GM08714 (cell line): ENCODE measurements at regions not wholly inside any gene's neighbourhood (a gene's known extent, or its start where the extent isn't known, plus 50 kb on each side); places are given as distances from the start of the nearest gene placed in this dataset.
"Not testable (repeated sequence)": the region's sequence is repeated elsewhere in the genome, so short reads cannot be mapped to it uniquely, and the experiment has no call there.

Source experiments
- H3K4me3 ChIP-seq: fragments of 200-500 bp; sonication (Bioruptor generic); 2 replicates; pipeline ENCODE4 v1.5.1; 2014; ENCODE audit warnings: mild to moderate bottlenecking, low read length, inconsistent platforms
- ZNF274 ChIP-seq: IDR thresholded peaks from 2 replicates; pipeline ENCODE4 v1.6.1; 2012; ENCODE audit warnings: mild to moderate bottlenecking, low read depth, low read length

GRCh38 chr16:29314292-29314934 lies 92.1 kb downstream of the NPIPB11 start:
- no peak for TF ChIP-seq ZNF274
- no peak overlapping the region for H3K4me3 ChIP-seq

- H3K4me3 ChIP-seq: no peak overlapping the region
- TF ChIP-seq ZNF274: no peak
These were observed 92.9 kb downstream of the NPIPB11 start for GRCh38 chr16:29313559-29314048.

GRCh38 chr16:29312835-29313558 lies 93.5 kb downstream of the NPIPB11 start:
- no peak for TF ChIP-seq ZNF274
- no peak overlapping the region for H3K4me3 ChIP-seq

- not testable (repeated sequence) for H3K4me3 ChIP-seq
These were observed 94.2 kb downstream of the NPIPB11 start for GRCh38 chr16:29312345-29312675.

- H3K4me3 ChIP-seq: no peak overlapping the region
- TF ChIP-seq ZNF274: no peak
These were observed 94.8 kb downstream of the NPIPB11 start for GRCh38 chr16:29311461-29312344.

GRCh38 chr16:29310852-29311314 lies 95.6 kb downstream of the NPIPB11 start:
- no peak for TF ChIP-seq ZNF274
- no peak overlapping the region for H3K4me3 ChIP-seq

GRCh38 chr16:29310243-29310642 lies 96.3 kb downstream of the NPIPB11 start:
- not testable (repeated sequence) for H3K4me3 ChIP-seq

GRCh38 chr16:29309601-29310000 lies 96.9 kb downstream of the NPIPB11 start:
- not testable (repeated sequence) for H3K4me3 ChIP-seq

- TF ChIP-seq ZNF274: no peak
- H3K4me3 ChIP-seq: no peak overlapping the region
These were observed 97.6 kb downstream of the NPIPB11 start for GRCh38 chr16:29308644-29309546.

- TF ChIP-seq ZNF274: no peak
- H3K4me3 ChIP-seq: no peak overlapping the region
These were observed 98.7 kb downstream of the NPIPB11 start for GRCh38 chr16:29307598-29308507.

- no peak for TF ChIP-seq ZNF274
- no peak overlapping the region for H3K4me3 ChIP-seq
These were observed 99.4 kb downstream of the NPIPB11 start for GRCh38 chr16:29306943-29307597.

- TF ChIP-seq ZNF274: no peak
- H3K4me3 ChIP-seq: no peak overlapping the region
These were observed 100.3 kb downstream of the NPIPB11 start for GRCh38 chr16:29306201-29306600.

GRCh38 chr16:29305018-29305417 lies 101.5 kb downstream of the NPIPB11 start:
- not testable (repeated sequence) for H3K4me3 ChIP-seq
